SK-N-SH (cell line): ENCODE measurements at regions not wholly inside any gene's neighbourhood (a gene's known extent, or its start where the extent isn't known, plus 50 kb on each side); places are given as distances from the start of the nearest gene placed in this dataset.
A peak's percentile ranks its signal among the peaks of the same experiment; 100 is the strongest.

Source experiments
- CTCF ChIA-PET: fragments of 300-600, 350-600 bp; formaldehyde crosslinking; extraction: SDS; loops from one replicate; lab custom pipeline; 2021; lab: Yijun Ruan, JAX
- POLR2A ChIA-PET: fragments of 350-600 bp; sonication (Branson Sonifier 250); formaldehyde crosslinking; extraction: SDS; loops from one replicate; lab custom pipeline; 2020; ENCODE audit warnings: antibody characterized with exemption, inconsistent platforms; lab: Yijun Ruan, JAX
- DNase-seq: peaks from one replicate; pipeline ENCODE4 v3.0.0; 2012
- H2AFZ ChIP-seq: fragments of 200-600 bp; sonication (generic); 2 replicates; pipeline ENCODE4 v1.8.1; 2016; ENCODE audit warnings: antibody characterized with exemption, mild to moderate bottlenecking, low read depth
- H3F3A ChIP-seq: fragments of 200-600 bp; sonication (generic); replicated peaks from 2 replicates; pipeline ENCODE3; 2016; ENCODE audit warnings: antibody characterized with exemption, mild to moderate bottlenecking; ENCODE audit not compliant: insufficient read depth
- H3K27ac ChIP-seq, 2 experiments: fragments of 200-500 bp in 1 of 2; fragments of 200-600 bp in 1 of 2; sonication (Bioruptor generic) in 1 of 2; sonication (generic), shearing (Covaris generic) in 1 of 2; 2 replicates each; pipeline versions ENCODE4 v1.5.1 to v1.6.1; 2014 to 2016; ENCODE audit warnings: low read depth in 2 of 2, inconsistent platforms in 1 of 2, low read length in 1 of 2, mild to moderate bottlenecking in 1 of 2, mixed read lengths in 1 of 2
- H3K27me3 ChIP-seq: fragments of 200-600 bp; sonication (generic), shearing (Covaris generic); 2 replicates; pipeline ENCODE4 v1.6.1; 2016; ENCODE audit warnings: mixed run types; ENCODE audit not compliant: insufficient read depth
- H3K36me3 ChIP-seq, 2 experiments: fragments of 200-500 bp in 1 of 2; fragments of 200-600 bp in 1 of 2; sonication (Bioruptor generic) in 1 of 2; sonication (generic) in 1 of 2; replicated peaks in 1 of 2; 2 replicates each; pipeline versions ENCODE3 to v1.5.1; 2014 to 2016; ENCODE audit warnings: low read length in 1 of 2, mild to moderate bottlenecking in 1 of 2; ENCODE audit not compliant: insufficient read depth in 2 of 2, control insufficient read depth in 1 of 2
- H3K4me1 ChIP-seq, 2 experiments: fragments of 200-500 bp in 1 of 2; fragments of 200-600 bp in 1 of 2; sonication (Bioruptor generic) in 1 of 2; sonication (generic), shearing (Covaris generic) in 1 of 2; 2 replicates each; pipeline versions ENCODE4 v1.5.1 to v1.6.1; 2014 to 2016; ENCODE audit warnings: low read depth in 1 of 2, low read length in 1 of 2, mixed run types in 1 of 2; ENCODE audit not compliant: insufficient read depth in 2 of 2, control insufficient read depth in 1 of 2
- H3K4me2 ChIP-seq: fragments of 200-600 bp; sonication (generic), shearing (Covaris generic); 2 replicates; pipeline ENCODE4 v1.6.1; 2017; ENCODE audit warnings: mixed run types
- H3K4me3 ChIP-seq, 2 experiments: fragments of 200-500 bp in 1 of 2; fragments of 200-600 bp in 1 of 2; sonication (Bioruptor generic) in 1 of 2; sonication (generic), shearing (Covaris generic) in 1 of 2; 2 replicates each; pipeline versions ENCODE4 v1.5.1 to v1.8.1; 2014 to 2016; ENCODE audit warnings: low read depth in 2 of 2, inconsistent platforms in 1 of 2, low read length in 1 of 2, mild to moderate bottlenecking in 1 of 2, mixed read lengths in 1 of 2, moderate library complexity in 1 of 2
- H3K79me2 ChIP-seq: fragments of 200-600 bp; sonication (generic); 2 replicates; pipeline ENCODE4 v1.8.1; 2017; ENCODE audit warnings: mild to moderate bottlenecking; ENCODE audit not compliant: insufficient read depth
- H3K9ac ChIP-seq: fragments of 200-600 bp; sonication (generic); 2 replicates; pipeline ENCODE4 v1.6.1; 2017; ENCODE audit warnings: mixed run types
- H3K9me2 ChIP-seq: fragments of 200-600 bp; sonication (generic); 2 replicates; pipeline ENCODE4 v1.6.1; 2017; ENCODE audit warnings: mixed run types
- H3K9me3 ChIP-seq: fragments of 200-600 bp; sonication (generic); 2 replicates; pipeline ENCODE4 v1.6.1; 2017; ENCODE audit warnings: mixed run types, mild to moderate bottlenecking, moderate library complexity
- H4K20me1 ChIP-seq: fragments of 200-600 bp; sonication (generic); 2 replicates; pipeline ENCODE4 v1.6.1; 2017; ENCODE audit warnings: mild to moderate bottlenecking, mixed run types; ENCODE audit not compliant: insufficient read depth
- CHD2 ChIP-seq: fragments of 150-350 bp; IDR thresholded peaks from 2 replicates; pipeline ENCODE4 v1.6.1; 2018; ENCODE audit warnings: low read length; ENCODE audit not compliant: partially characterized antibody
- FOSL2 ChIP-seq: IDR thresholded peaks from 2 replicates; pipeline ENCODE4 v1.4.0; 2012; ENCODE audit warnings: low read depth, mild to moderate bottlenecking, moderate library complexity, borderline replicate concordance
- FOXM1 ChIP-seq: IDR thresholded peaks from 2 replicates; pipeline ENCODE4 v1.4.0; 2012; ENCODE audit warnings: low read depth, mild to moderate bottlenecking
- MEF2A ChIP-seq: IDR thresholded peaks from 2 replicates; pipeline ENCODE4 v1.4.0; 2012; ENCODE audit warnings: low read depth, borderline replicate concordance
- NRF1 ChIP-seq: IDR thresholded peaks from 2 replicates; pipeline ENCODE4 v1.6.1; 2012; ENCODE audit warnings: low read depth, mild to moderate bottlenecking, low read length
- POLR2AphosphoS5 ChIP-seq: IDR thresholded peaks from 2 replicates; pipeline ENCODE4 v1.6.1; 2012; ENCODE audit warnings: low read depth, low read length
- RAD21 ChIP-seq: IDR thresholded peaks from 2 replicates; pipeline ENCODE4 v1.6.1; 2012; ENCODE audit warnings: mild to moderate bottlenecking, low read length
- RXRA ChIP-seq: IDR thresholded peaks from 2 replicates; pipeline ENCODE4 v1.4.0; 2012; ENCODE audit warnings: low read depth, mild to moderate bottlenecking, borderline replicate concordance
- TCF12 ChIP-seq: IDR thresholded peaks from 2 replicates; pipeline ENCODE4 v1.4.0; 2012
- TEAD4 ChIP-seq: IDR thresholded peaks from 2 replicates; pipeline ENCODE4 v1.4.0; 2012; ENCODE audit warnings: mild to moderate bottlenecking, borderline replicate concordance; ENCODE audit not compliant: insufficient read depth
- YY1 ChIP-seq: IDR thresholded peaks from 2 replicates; pipeline ENCODE4 v1.4.0; 2012; ENCODE audit warnings: low read depth, mild to moderate bottlenecking
- WGBS: methylation state at CpG from one replicate; pipeline ENCODE4 v1.1.6; 2017; ENCODE audit warnings: low lambda C conversion rate; 5-methylcytosine and 5-hydroxymethylcytosine counted together
- TF ChIP-seq, protein P1 (sequence below): IDR thresholded peaks from 2 replicates; pipeline ENCODE4 v1.4.0; 2012; ENCODE audit warnings: low read depth
- TF ChIP-seq, protein P2 (sequence below): IDR thresholded peaks from 2 replicates; pipeline ENCODE4; 2012
- TF ChIP-seq, protein P3 (sequence below): fragments of 150-350 bp; IDR thresholded peaks from 2 replicates; pipeline ENCODE4 v1.6.1; 2017; ENCODE audit warnings: antibody characterized with exemption, low read length, low read depth, borderline replicate concordance
- TF ChIP-seq, protein P4 (sequence below): IDR thresholded peaks from 2 replicates; pipeline ENCODE4 v1.4.0; 2012; ENCODE audit warnings: low read depth, borderline replicate concordance
- TF ChIP-seq, protein P5 (sequence below): IDR thresholded peaks from 2 replicates; pipeline ENCODE4 v1.4.0; 2012; ENCODE audit warnings: low read depth, borderline replicate concordance
- TF ChIP-seq, protein P6 (sequence below): IDR thresholded peaks from 2 replicates; pipeline ENCODE4 v1.6.1; 2012; ENCODE audit warnings: mild to moderate bottlenecking, low read depth, low read length, moderate library complexity

DNA sequence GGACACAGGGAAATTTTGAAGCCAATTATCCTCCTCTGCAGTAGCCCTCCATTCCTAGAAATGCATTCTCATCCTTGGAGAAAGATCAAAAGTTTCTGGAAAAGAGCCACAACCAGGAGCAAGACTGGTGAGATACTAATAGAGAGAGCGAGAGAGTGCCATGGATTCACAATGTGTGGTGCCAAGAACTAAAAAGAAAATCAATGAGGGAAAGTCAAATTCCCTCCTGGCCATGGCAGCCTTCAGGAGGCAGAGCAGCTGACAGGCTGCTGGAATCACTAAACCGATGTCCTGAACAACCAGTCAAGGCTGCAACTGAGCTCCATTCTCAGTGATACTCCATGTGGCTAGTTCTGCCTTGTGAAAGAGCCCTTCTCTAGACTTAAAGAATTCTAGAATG lies 561.0 kb downstream of the SOX6 start:
- Histone ChIP-seq H3K36me3 (no peaks in the 10 kb centered on the region), H3F3A (peaks cover 6% of the 10 kb centered on the region), H3K79me2 (no peaks in the 10 kb centered on the region), H3K9ac (no peak overlapping the region), H4K20me1 (no peaks in the 10 kb centered on the region), H3K4me2 (no peak overlapping the region), H3K4me1 (no peaks in the 10 kb centered on the region; a peak in 1 of 4 replicates), H3K4me3 (no peak overlapping the region), H3K27ac (no peak overlapping the region), H3K27me3 (no peaks in the 10 kb centered on the region), H3K9me2 (no peaks in the 10 kb centered on the region), H2AFZ (no peak overlapping the region), H3K9me3 (no peaks in the 10 kb centered on the region)
- CTCF ChIA-PET = no interaction called here
- no peak for DNase-seq
- 43% methylated on average over 2 of the region's 2 CpGs for WGBS
- POLR2A ChIA-PET = no interaction called here
- no peak for TF ChIP-seq FOXM1
- TF ChIP-seq TCF12 = no peak
- TF ChIP-seq RAD21 = no peak
- TF ChIP-seq, protein P1, sequence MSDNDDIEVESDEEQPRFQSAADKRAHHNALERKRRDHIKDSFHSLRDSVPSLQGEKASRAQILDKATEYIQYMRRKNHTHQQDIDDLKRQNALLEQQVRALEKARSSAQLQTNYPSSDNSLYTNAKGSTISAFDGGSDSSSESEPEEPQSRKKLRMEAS = no peak
- no peak for TF ChIP-seq MEF2A
- TF ChIP-seq NRF1 = no peak
- TF ChIP-seq, protein P2, sequence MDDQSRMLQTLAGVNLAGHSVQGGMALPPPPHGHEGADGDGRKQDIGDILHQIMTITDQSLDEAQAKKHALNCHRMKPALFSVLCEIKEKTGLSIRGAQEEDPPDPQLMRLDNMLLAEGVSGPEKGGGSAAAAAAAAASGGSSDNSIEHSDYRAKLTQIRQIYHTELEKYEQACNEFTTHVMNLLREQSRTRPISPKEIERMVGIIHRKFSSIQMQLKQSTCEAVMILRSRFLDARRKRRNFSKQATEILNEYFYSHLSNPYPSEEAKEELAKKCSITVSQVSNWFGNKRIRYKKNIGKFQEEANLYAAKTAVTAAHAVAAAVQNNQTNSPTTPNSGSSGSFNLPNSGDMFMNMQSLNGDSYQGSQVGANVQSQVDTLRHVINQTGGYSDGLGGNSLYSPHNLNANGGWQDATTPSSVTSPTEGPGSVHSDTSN = no peak
- TF ChIP-seq, protein P3, sequence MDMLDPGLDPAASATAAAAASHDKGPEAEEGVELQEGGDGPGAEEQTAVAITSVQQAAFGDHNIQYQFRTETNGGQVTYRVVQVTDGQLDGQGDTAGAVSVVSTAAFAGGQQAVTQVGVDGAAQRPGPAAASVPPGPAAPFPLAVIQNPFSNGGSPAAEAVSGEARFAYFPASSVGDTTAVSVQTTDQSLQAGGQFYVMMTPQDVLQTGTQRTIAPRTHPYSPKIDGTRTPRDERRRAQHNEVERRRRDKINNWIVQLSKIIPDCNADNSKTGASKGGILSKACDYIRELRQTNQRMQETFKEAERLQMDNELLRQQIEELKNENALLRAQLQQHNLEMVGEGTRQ = no peak
- TF ChIP-seq, protein P4, sequence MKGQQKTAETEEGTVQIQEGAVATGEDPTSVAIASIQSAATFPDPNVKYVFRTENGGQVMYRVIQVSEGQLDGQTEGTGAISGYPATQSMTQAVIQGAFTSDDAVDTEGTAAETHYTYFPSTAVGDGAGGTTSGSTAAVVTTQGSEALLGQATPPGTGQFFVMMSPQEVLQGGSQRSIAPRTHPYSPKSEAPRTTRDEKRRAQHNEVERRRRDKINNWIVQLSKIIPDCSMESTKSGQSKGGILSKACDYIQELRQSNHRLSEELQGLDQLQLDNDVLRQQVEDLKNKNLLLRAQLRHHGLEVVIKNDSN = no peak

DNA sequence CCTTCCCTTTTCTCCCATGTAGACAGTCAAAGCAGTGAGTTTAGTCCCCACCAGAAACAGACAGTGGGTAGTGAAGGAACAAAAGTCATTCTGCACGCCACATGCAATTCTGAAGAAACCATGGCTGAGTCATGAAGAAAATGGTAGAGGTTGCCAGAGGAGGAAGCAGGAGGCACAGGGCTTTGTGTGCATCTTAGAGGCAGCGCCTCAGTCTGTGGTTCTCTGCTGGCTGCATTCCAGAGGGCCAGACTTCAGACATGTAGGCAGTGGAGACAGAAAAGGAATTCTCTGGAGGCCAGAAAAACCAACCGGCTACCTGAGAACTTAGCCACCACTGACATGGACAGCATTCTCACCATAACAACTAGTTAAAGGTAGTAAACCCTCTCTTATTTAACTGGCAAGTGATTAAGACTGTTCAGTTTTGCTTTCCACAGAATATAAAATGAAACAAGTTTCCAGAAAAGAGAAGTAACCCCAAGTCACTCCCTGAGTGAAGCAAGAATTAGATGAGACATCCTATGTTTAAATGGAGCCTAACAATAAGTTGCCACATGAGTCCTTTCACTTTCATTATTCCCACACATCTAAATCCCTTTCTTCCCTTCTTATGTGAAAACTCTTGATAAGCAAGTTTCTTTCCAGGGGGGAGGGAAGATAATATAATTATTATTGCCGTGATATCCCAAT lies 556.1 kb downstream of the SOX6 start:
- no peaks in the 10 kb centered on the region for H3K9me3 ChIP-seq
- H3K27ac ChIP-seq = peak overlapping the region in 1 of 2 experiments; percentile 31; a peak in 2 of 4 replicates
- no peak overlapping the region for H3K9ac ChIP-seq
- no peaks in the 10 kb centered on the region for H3K79me2 ChIP-seq
- no peaks in the 10 kb centered on the region; a peak in 1 of 4 replicates for H3K4me1 ChIP-seq
- no peak overlapping the region for H2AFZ ChIP-seq
- DNase-seq = no peak
- no peak overlapping the region for H3K4me2 ChIP-seq
- ChIA-PET POLR2A (no interaction called here), CTCF (no interaction called here)
- H3K9me2 ChIP-seq = no peaks in the 10 kb centered on the region
- H3K36me3 ChIP-seq = no peaks in the 10 kb centered on the region
- no peak overlapping the region for H3K4me3 ChIP-seq
- WGBS = 37% methylated on average over 4 of the region's 4 CpGs
- H3K27me3 ChIP-seq = no peaks in the 10 kb centered on the region
- H4K20me1 ChIP-seq = no peaks in the 10 kb centered on the region
- no peaks in the 10 kb centered on the region for H3F3A ChIP-seq
- TF ChIP-seq RXRA (no peak), FOSL2 (no peak), POLR2AphosphoS5 (no peak), YY1 (no peak), CHD2 (no peak), TEAD4 (no peak)
- TF ChIP-seq, protein P5, sequence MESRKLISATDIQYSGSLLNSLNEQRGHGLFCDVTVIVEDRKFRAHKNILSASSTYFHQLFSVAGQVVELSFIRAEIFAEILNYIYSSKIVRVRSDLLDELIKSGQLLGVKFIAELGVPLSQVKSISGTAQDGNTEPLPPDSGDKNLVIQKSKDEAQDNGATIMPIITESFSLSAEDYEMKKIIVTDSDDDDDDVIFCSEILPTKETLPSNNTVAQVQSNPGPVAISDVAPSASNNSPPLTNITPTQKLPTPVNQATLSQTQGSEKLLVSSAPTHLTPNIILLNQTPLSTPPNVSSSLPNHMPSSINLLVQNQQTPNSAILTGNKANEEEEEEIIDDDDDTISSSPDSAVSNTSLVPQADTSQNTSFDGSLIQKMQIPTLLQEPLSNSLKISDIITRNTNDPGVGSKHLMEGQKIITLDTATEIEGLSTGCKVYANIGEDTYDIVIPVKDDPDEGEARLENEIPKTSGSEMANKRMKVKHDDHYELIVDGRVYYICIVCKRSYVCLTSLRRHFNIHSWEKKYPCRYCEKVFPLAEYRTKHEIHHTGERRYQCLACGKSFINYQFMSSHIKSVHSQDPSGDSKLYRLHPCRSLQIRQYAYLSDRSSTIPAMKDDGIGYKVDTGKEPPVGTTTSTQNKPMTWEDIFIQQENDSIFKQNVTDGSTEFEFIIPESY = no peak
- TF ChIP-seq, protein P6, sequence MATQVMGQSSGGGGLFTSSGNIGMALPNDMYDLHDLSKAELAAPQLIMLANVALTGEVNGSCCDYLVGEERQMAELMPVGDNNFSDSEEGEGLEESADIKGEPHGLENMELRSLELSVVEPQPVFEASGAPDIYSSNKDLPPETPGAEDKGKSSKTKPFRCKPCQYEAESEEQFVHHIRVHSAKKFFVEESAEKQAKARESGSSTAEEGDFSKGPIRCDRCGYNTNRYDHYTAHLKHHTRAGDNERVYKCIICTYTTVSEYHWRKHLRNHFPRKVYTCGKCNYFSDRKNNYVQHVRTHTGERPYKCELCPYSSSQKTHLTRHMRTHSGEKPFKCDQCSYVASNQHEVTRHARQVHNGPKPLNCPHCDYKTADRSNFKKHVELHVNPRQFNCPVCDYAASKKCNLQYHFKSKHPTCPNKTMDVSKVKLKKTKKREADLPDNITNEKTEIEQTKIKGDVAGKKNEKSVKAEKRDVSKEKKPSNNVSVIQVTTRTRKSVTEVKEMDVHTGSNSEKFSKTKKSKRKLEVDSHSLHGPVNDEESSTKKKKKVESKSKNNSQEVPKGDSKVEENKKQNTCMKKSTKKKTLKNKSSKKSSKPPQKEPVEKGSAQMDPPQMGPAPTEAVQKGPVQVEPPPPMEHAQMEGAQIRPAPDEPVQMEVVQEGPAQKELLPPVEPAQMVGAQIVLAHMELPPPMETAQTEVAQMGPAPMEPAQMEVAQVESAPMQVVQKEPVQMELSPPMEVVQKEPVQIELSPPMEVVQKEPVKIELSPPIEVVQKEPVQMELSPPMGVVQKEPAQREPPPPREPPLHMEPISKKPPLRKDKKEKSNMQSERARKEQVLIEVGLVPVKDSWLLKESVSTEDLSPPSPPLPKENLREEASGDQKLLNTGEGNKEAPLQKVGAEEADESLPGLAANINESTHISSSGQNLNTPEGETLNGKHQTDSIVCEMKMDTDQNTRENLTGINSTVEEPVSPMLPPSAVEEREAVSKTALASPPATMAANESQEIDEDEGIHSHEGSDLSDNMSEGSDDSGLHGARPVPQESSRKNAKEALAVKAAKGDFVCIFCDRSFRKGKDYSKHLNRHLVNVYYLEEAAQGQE = no peak
- TF ChIP-seq, protein P3 = no peak
